GM12865 (cell line): ENCODE measurements at regions not wholly inside any gene's neighbourhood (a gene's known extent, or its start where the extent isn't known, plus 50 kb on each side); places are given as distances from the start of the nearest gene placed in this dataset.
"Not testable (repeated sequence)": the region's sequence is repeated elsewhere in the genome, so short reads cannot be mapped to it uniquely, and the experiment has no call there.

Experiments used
- DNase-seq: peaks from one replicate; pipeline ENCODE4 v3.0.0; 2010; ENCODE audit warnings: low read depth
- H3K4me3 ChIP-seq: 2 replicates; pipeline ENCODE4 v1.5.1; 2011; ENCODE audit warnings: mild to moderate bottlenecking, low read depth, low read length, control low read depth
- CTCF ChIP-seq: IDR thresholded peaks from 2 replicates; pipeline ENCODE4 v1.5.1; 2011; ENCODE audit warnings: low read length, control low read depth, low read depth, inconsistent platforms; ENCODE audit not compliant: insufficient read depth; ENCODE audit errors: missing control alignments

- TF ChIP-seq CTCF: no peak
- DNase-seq: no peak
- no peak overlapping the region for H3K4me3 ChIP-seq
Measured at GRCh38 chr2:144971786-144972335, 451.9 kb upstream of the ZEB2 start.

- H3K4me3 ChIP-seq, DNase-seq: not testable (repeated sequence)
Measured at GRCh38 chr2:144970410-144970809, 450.5 kb upstream of the ZEB2 start.

DNA sequence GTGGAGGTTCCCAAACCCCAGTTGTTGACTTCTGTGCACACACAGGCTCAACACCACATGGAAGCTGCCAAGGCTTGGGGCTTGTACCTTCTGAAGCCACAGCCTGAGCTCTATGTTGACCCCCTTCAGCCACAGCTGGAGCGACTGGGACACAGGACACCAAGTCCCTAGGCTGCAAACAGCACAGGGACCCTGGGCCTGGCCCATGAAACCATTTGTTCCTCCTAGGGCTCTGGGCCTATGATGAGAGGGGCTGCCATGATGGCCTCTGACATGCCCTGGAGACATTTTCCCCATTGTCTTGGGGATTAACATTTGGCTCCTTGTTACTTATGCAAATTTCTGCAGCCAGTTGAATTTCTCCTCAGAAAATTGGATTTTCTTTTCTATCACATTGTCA is 449.6 kb upstream of the ZEB2 start:
- not testable (repeated sequence) for DNase-seq

DNA sequence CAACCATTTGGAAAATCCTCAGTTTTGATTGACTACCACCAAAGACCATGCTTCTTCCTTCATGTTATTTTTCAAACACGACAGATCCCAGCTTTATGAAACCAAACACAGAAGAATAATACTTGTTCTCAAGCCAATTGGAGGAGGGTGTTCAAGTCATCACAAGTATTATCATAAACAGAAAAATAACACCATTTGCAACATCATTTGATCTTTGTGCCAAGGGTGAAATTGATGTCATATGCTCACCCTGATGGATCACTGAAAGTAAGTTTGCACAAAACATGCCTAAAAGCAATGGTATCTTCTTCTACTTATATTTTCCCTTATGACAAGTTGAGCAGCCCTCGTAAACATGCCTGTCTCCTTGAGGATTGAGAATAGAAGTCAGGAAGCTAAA is 448.0 kb upstream of the ZEB2 start:
- TF ChIP-seq CTCF: no peak
- no peak for DNase-seq

More for the DNA sequence above, 449.6 kb upstream of the ZEB2 start:
- H3K4me3 ChIP-seq: not testable (repeated sequence)

DNA sequence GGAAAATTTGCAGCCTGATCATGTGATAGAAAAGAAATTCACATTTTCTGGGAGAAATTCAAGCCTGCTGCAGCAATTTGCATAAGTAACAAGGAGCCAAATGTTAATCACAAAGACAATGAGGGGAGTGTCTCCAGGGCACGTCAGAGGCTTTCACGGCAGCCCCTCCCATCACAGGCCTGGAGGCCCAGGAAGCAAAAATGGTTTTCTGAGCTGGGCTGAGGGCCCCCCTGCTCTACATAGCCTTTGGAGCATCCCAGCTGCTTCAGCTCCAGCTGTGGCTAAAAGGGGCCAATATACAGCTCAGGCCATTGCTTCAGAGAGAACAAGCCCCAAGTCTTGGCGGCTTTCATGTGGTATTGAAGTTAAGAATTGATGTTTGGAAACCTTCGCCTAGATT is 445.3 kb upstream of the ZEB2 start:
- DNase-seq: no peak
- TF ChIP-seq CTCF: no peak
- no peak overlapping the region for H3K4me3 ChIP-seq

More for the DNA sequence above, 448.0 kb upstream of the ZEB2 start:
- no peak overlapping the region for H3K4me3 ChIP-seq

DNA sequence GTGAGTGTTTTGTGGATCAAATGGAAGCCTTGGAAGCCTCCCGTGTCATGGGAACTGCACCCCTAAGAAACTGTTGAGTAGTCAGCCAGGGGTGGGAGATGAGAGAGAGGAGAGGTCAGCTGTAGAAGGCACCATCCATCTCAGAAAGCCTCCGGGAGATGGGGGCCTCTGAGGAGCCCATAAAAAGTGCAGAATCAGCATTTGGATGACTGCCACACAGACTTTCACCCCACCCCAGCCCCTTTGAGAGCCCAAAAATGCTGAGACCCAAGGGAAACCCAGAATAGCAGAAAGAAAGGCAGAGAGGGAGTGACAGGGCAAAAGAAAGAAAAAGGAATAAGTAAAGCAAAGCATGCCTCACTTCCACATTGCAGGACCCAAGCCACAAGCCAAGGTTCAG is 443.1 kb upstream of the ZEB2 start:
- DNase-seq: no peak
- no peak for TF ChIP-seq CTCF
- no peak overlapping the region for H3K4me3 ChIP-seq

DNA sequence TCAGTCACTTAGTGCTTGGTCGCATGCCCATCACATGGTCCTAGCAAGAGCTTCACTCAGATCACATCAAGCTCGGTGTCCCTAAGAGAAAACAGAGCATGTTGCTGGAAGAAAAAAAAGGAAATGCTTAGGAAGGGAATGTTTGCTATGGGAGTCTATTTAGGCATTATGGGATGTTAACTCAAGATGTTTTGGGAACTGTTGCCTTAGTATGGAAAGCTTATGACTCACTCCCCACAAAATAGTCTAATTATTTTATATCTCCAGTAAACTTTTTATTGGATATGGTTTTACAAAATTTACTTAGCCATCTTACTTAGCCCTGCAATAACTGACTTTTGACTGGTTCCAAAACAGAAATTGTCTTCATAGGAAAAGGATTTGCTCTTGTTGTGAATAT is 439.5 kb upstream of the ZEB2 start:
- TF ChIP-seq CTCF: no peak
- H3K4me3 ChIP-seq: no peak overlapping the region
- DNase-seq: no peak

DNA sequence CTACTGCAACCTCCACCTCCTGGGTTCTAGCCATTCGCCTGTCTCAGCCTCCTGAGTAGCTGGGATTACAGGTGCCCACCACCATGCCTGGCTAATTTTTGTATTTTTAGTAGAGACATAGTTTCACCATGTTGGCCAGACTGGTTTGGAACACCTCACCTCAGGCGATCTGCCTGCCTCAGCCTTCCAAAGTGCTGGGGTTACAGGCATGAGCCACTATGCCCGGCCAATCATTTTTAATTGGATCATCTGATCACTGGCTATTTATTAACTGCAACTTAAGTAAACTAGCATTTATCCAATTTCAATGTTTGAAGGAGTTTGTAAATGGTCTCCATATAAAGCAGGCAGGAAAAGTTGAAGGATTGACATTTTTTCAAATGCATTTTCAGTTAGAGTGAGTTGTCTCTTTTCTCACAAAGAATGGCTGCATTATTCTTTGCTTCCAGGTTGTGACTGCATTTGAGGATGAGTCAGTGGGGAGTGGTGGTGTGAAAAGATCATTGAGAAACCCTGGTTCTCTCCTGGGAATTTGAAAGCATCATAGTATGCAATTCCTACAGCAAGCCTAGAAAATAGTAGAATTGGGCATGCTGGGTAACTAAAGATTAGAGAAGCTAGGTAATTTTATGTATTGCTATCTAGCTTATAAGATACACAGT is 431.1 kb upstream of the ZEB2 start:
- no peak overlapping the region for H3K4me3 ChIP-seq
- no peak for TF ChIP-seq CTCF
- DNase-seq: no peak
